Keratinocyte (primary cell): ENCODE measurements at regions not wholly inside any gene's neighbourhood (a gene's known extent, or its start where the extent isn't known, plus 50 kb on each side); places are given as distances from the start of the nearest gene placed in this dataset.

Experiments used
- DNase-seq: peaks from one replicate; pipeline ENCODE4 v3.0.0-alpha.2; 2011; ENCODE audit warnings: low read depth, missing footprints, low spot score
- FAIRE-seq: peaks from 2 replicates; lab custom pipeline; 2011; peaks lifted over from hg19 to GRCh38; lab: Jason Lieb, UNC
- H2AFZ ChIP-seq: 2 replicates; pipeline ENCODE4 v1.6.0; 2012; ENCODE audit warnings: low read length, control low read depth, inconsistent platforms; ENCODE audit not compliant: control insufficient read depth
- H3K27ac ChIP-seq: 2 replicates; pipeline ENCODE4 v1.5.1; 2011; ENCODE audit warnings: low read length; ENCODE audit not compliant: control insufficient read depth, insufficient read depth
- H3K27me3 ChIP-seq: 3 replicates; pipeline ENCODE4 v1.6.0; 2011; ENCODE audit warnings: low read length; ENCODE audit not compliant: control insufficient read depth, insufficient read depth; ENCODE audit errors: extremely low read depth
- H3K36me3 ChIP-seq, 2 experiments: 2 replicates in 1 of 2; 3 replicates in 1 of 2; pipeline ENCODE4 v1.5.1; 2011; ENCODE audit warnings: low read length in 2 of 2, mild to moderate bottlenecking in 1 of 2; ENCODE audit not compliant: control insufficient read depth in 2 of 2, insufficient read depth in 2 of 2; ENCODE audit errors: extremely low read depth in 1 of 2
- H3K4me1 ChIP-seq: 3 replicates; pipeline ENCODE4 v1.5.1; 2011; ENCODE audit warnings: low read length; ENCODE audit not compliant: control insufficient read depth, insufficient read depth; ENCODE audit errors: extremely low read depth
- H3K4me2 ChIP-seq: 3 replicates; pipeline ENCODE4 v1.6.0; 2011; ENCODE audit warnings: low read depth, low read length; ENCODE audit not compliant: control insufficient read depth, insufficient read depth; ENCODE audit errors: extremely low read depth
- H3K4me3 ChIP-seq, 3 experiments: fragments of 200-600 bp in 1 of 3; sonication (generic) in 1 of 3; 2 replicates in 2 of 3; 3 replicates in 1 of 3; pipeline ENCODE4 v1.5.1; 2011 to 2016; ENCODE audit warnings: low read length in 3 of 3, mild to moderate bottlenecking in 3 of 3, control low read depth in 2 of 3, inconsistent platforms in 1 of 3, low read depth in 1 of 3, mixed read lengths in 1 of 3, mixed run types in 1 of 3, moderate library complexity in 1 of 3; ENCODE audit not compliant: control insufficient read depth in 2 of 3, insufficient read depth in 2 of 3; ENCODE audit errors: extremely low read depth in 1 of 3
- H3K79me2 ChIP-seq: 2 replicates; pipeline ENCODE4 v1.6.0; 2012; ENCODE audit warnings: low read length; ENCODE audit not compliant: control insufficient read depth, insufficient read depth
- H3K9ac ChIP-seq: 3 replicates; pipeline ENCODE4 v1.6.0; 2011; ENCODE audit warnings: low read length; ENCODE audit not compliant: control insufficient read depth, insufficient read depth; ENCODE audit errors: extremely low read depth
- H3K9me1 ChIP-seq: 3 replicates; pipeline ENCODE4 v1.6.0; 2011; ENCODE audit warnings: low read length; ENCODE audit not compliant: control insufficient read depth, insufficient read depth; ENCODE audit errors: extremely low read depth
- H3K9me3 ChIP-seq: 2 replicates; pipeline ENCODE4 v1.5.1; 2012; ENCODE audit warnings: low read depth, low read length; ENCODE audit not compliant: control insufficient read depth
- H4K20me1 ChIP-seq: 3 replicates; pipeline ENCODE4 v1.6.0; 2011; ENCODE audit warnings: low read length; ENCODE audit not compliant: control insufficient read depth, insufficient read depth; ENCODE audit errors: extremely low read depth
- CTCF ChIP-seq, 3 experiments: IDR thresholded peaks in 1 of 3; conservative IDR thresholded peaks in 1 of 3; optimal IDR thresholded peaks in 1 of 3; 2 replicates in 2 of 3; 3 replicates in 1 of 3; pipeline versions ENCODE3 to v1.5.1; 2011; ENCODE audit warnings: low read length in 3 of 3, mild to moderate bottlenecking in 3 of 3, moderate library complexity in 2 of 3, control low read depth in 1 of 3, inconsistent platforms in 1 of 3; ENCODE audit not compliant: insufficient read depth in 2 of 3; ENCODE audit errors: extremely low read depth in 1 of 3
- EZH2 ChIP-seq: IDR thresholded peaks from one replicate; pipeline ENCODE4 v1.6.1; 2012; ENCODE audit warnings: inconsistent platforms, mild to moderate bottlenecking, low read length, moderate library complexity
- dilution Hi-C: fragments of 300-500 bp; cut with MboI; formaldehyde crosslinking; loops from one replicate; pipeline ENCODE4 v1.7.0; 2020; ENCODE audit warnings: low sequenced_read_pairs; ENCODE audit not compliant: extremely low pct_ligation_motif_present

DNA sequence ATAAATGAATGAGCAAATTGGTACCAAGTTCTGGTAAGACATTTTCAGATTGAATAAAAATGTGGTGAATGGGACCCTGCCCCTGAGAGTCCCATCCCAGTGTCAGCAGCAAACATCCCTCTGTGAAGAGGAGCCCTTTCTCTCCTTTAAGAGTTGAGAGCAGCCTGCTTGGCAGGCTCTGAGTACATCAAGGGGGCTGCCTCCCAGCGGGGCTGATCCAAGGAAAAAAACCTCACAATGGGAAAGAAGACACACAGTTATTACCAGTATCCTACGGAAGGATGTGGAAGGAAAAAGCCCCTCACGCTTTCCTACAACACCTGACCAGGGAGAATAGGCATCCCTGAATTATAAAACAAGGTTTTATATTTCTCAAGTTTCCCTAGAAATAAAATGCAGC, 293.8 kb upstream of the B3GAT1 start:
- FAIRE-seq: no peak
- H3K27me3 ChIP-seq: no peaks in the 10 kb centered on the region

GRCh38 chr11:134702827-134703226, 290.8 kb upstream of the B3GAT1 start:
- Histone ChIP-seq H3K27ac (no peak overlapping the region), H2AFZ (no peak overlapping the region), H3K79me2 (no peaks in the 10 kb centered on the region), H3K27me3 (no peaks in the 10 kb centered on the region), H3K9me3 (peaks cover 3% of the 10 kb centered on the region), H3K36me3 (no peaks in the 10 kb centered on the region), H3K9ac (no peak overlapping the region), H3K4me1 (no peaks in the 10 kb centered on the region), H3K4me2 (no peak overlapping the region), H3K4me3 (no peak overlapping the region), H3K9me1 (no peaks in the 10 kb centered on the region), H4K20me1 (no peaks in the 10 kb centered on the region)
- TF ChIP-seq CTCF (optimal IDR thresholded peaks at IDR 0.05 in 1 of 3, IDR thresholded peaks at IDR 0.05 in 1 of 3, conservative IDR thresholded peaks at IDR 0.05 in 1 of 3; ENCODE audit: extremely low read depth in 1 of 3, insufficient read depth in 2 of 3, low read length in 3 of 3) (no peak), EZH2 (no peak)
- dilution Hi-C loops: no loop called here
- DNase-seq (no peak), FAIRE-seq (no peak)

More for the DNA sequence above, 293.8 kb upstream of the B3GAT1 start:
- Histone ChIP-seq H3K36me3 (no peaks in the 10 kb centered on the region), H3K9ac (no peak overlapping the region), H3K79me2 (no peaks in the 10 kb centered on the region), H2AFZ (no peak overlapping the region), H3K9me1 (no peaks in the 10 kb centered on the region), H3K27ac (no peak overlapping the region), H3K9me3 (peaks cover under 1% of the 10 kb centered on the region), H3K4me1 (no peaks in the 10 kb centered on the region), H4K20me1 (no peaks in the 10 kb centered on the region), H3K4me3 (no peak overlapping the region), H3K4me2 (no peak overlapping the region)
- DNase-seq: no peak
- TF ChIP-seq EZH2 (no peak), CTCF (optimal IDR thresholded peaks at IDR 0.05 in 1 of 3, IDR thresholded peaks at IDR 0.05 in 1 of 3, conservative IDR thresholded peaks at IDR 0.05 in 1 of 3; ENCODE audit: extremely low read depth in 1 of 3, insufficient read depth in 2 of 3, low read length in 3 of 3) (no peak)
- dilution Hi-C loops: no loop called here
